ENCODE measurements at regions not wholly inside any gene's neighbourhood (a gene's known extent, or its start where the extent isn't known, plus 50 kb on each side); places are given as distances from the start of the nearest gene placed in this dataset.

GRCh38 chr1:185401019-185401418, 84.0 kb upstream of the IVNS1ABP start:
- no peak for TF ChIP-seq MAZ (IDR thresholded peaks at IDR 0.05; ENCODE audit: borderline replicate concordance, low read depth, low read length)
- TF ChIP-seq HOXA7 (CRISPR knock-in tag; IDR thresholded peaks at IDR 0.05), result no peak
- TF ChIP-seq MAX (IDR thresholded peaks at IDR 0.05), result no peak
